ENCODE measurements at regions not wholly inside any gene's neighbourhood (a gene's known extent, or its start where the extent isn't known, plus 50 kb on each side); places are given as distances from the start of the nearest gene placed in this dataset.

GRCh38 chr20:7214081-7214740 lies 446.7 kb downstream of the BMP2 start:
- Histone ChIP-seq H3K4ac (ENCODE audit: low read depth in 1 of 2, low read length in 2 of 2) (no peak overlapping the region), H2BK120ac (ENCODE audit: low read depth, low read length) (no peak overlapping the region), H3K36me3 (ENCODE audit: control insufficient read depth in 1 of 2, insufficient read depth in 2 of 2, low read depth in 1 of 2, low read length in 2 of 2) (no peaks in the 10 kb centered on the region), H3K79me1 (replicated peaks; ENCODE audit: low read length, poor library complexity, severe bottlenecking) (no peaks in the 10 kb centered on the region), H2BK5ac (ENCODE audit: low read depth, low read length, poor library complexity, severe bottlenecking) (no peak overlapping the region), H2BK12ac (ENCODE audit: low read length in 2 of 2) (no peak overlapping the region), H3K9me3 (ENCODE audit: control insufficient read depth, low read length) (no peaks in the 10 kb centered on the region), H4K8ac (ENCODE audit: low read length) (no peak overlapping the region), H3K18ac (ENCODE audit: low read depth in 1 of 2, low read length in 2 of 2) (no peak overlapping the region), H3K14ac (ENCODE audit: low read length in 2 of 2) (no peak overlapping the region), H2AFZ (ENCODE audit: low read depth, low read length) (no peak overlapping the region), H3K4me1 (ENCODE audit: control insufficient read depth, insufficient read depth, low read depth, low read length) (no peaks in the 10 kb centered on the region), H3K23ac (ENCODE audit: low read length in 2 of 2) (no peak overlapping the region), H3K4me3 (ENCODE audit: insufficient read depth in 1 of 2, low read depth in 1 of 2, low read length in 2 of 2) (no peak overlapping the region), H3K27ac (ENCODE audit: low read length, poor library complexity, severe bottlenecking) (no peak overlapping the region), H3K4me2 (ENCODE audit: low read length, poor library complexity, severe bottlenecking) (no peak overlapping the region), H2AK5ac (ENCODE audit: low read length, severe bottlenecking) (no peak overlapping the region), H2BK15ac (ENCODE audit: low read depth, poor library complexity, severe bottlenecking) (no peak overlapping the region), H3K27me3 (ENCODE audit: control insufficient read depth in 1 of 2, insufficient read depth in 1 of 2, low read length in 2 of 2) (no peaks in the 10 kb centered on the region), H4K91ac (ENCODE audit: low read length) (no peak overlapping the region), H3K9ac (ENCODE audit: low read length) (no peak overlapping the region)
- 73% methylated on average over 2 of the region's 3 CpGs for WGBS
- DNase-seq, result no peak

GRCh38 chr20:7217606-7218005 lies 450.1 kb downstream of the BMP2 start:
- H3K18ac ChIP-seq (ENCODE audit: low read depth in 1 of 2, low read length in 2 of 2), result no peak overlapping the region
- no peak overlapping the region for H3K4me2 ChIP-seq (ENCODE audit: low read length, poor library complexity, severe bottlenecking)
- H3K79me1 ChIP-seq (replicated peaks; ENCODE audit: low read length, poor library complexity, severe bottlenecking), result no peaks in the 10 kb centered on the region
- no peak overlapping the region for H3K9ac ChIP-seq (ENCODE audit: low read length)
- no peak overlapping the region for H3K4me3 ChIP-seq (ENCODE audit: insufficient read depth in 1 of 2, low read depth in 1 of 2, low read length in 2 of 2)
- H3K14ac ChIP-seq (ENCODE audit: low read length in 2 of 2), result no peak overlapping the region
- no peak overlapping the region for H2BK5ac ChIP-seq (ENCODE audit: low read depth, low read length, poor library complexity, severe bottlenecking)
- H3K4me1 ChIP-seq (ENCODE audit: control insufficient read depth, insufficient read depth, low read depth, low read length), result no peaks in the 10 kb centered on the region
- no CpG with 5 or more reads among the region's 1 CpG for whole genome bisulfite sequencing
- no peak overlapping the region for H2AK5ac ChIP-seq (ENCODE audit: low read length, severe bottlenecking)
- no peaks in the 10 kb centered on the region for H3K27me3 ChIP-seq (ENCODE audit: control insufficient read depth in 1 of 2, insufficient read depth in 1 of 2, low read length in 2 of 2)
- no peak overlapping the region for H2AFZ ChIP-seq (ENCODE audit: low read depth, low read length)
- no peak overlapping the region for H3K23ac ChIP-seq (ENCODE audit: low read length in 2 of 2)
- no peak for DNase-seq
- H3K27ac ChIP-seq (ENCODE audit: low read length, poor library complexity, severe bottlenecking), result no peak overlapping the region
- no peak overlapping the region for H3K4ac ChIP-seq (ENCODE audit: low read depth in 1 of 2, low read length in 2 of 2)
- no peak overlapping the region for H2BK120ac ChIP-seq (ENCODE audit: low read depth, low read length)
- no peak overlapping the region for H4K91ac ChIP-seq (ENCODE audit: low read length)
- no peak overlapping the region for H2BK15ac ChIP-seq (ENCODE audit: low read depth, poor library complexity, severe bottlenecking)
- H4K8ac ChIP-seq (ENCODE audit: low read length), result no peak overlapping the region
- H2BK12ac ChIP-seq (ENCODE audit: low read length in 2 of 2), result no peak overlapping the region
- H3K36me3 ChIP-seq (ENCODE audit: control insufficient read depth in 1 of 2, insufficient read depth in 2 of 2, low read depth in 1 of 2, low read length in 2 of 2), result no peaks in the 10 kb centered on the region
- no peaks in the 10 kb centered on the region for H3K9me3 ChIP-seq (ENCODE audit: control insufficient read depth, low read length)

GRCh38 chr20:7220755-7221154 lies 453.3 kb downstream of the BMP2 start:
- no peak overlapping the region for H2BK120ac ChIP-seq (ENCODE audit: low read depth, low read length)
- H3K27ac ChIP-seq (ENCODE audit: low read length, poor library complexity, severe bottlenecking), result no peak overlapping the region
- H2BK5ac ChIP-seq (ENCODE audit: low read depth, low read length, poor library complexity, severe bottlenecking), result no peak overlapping the region
- H3K14ac ChIP-seq (ENCODE audit: low read length in 2 of 2), result no peak overlapping the region
- H3K36me3 ChIP-seq (ENCODE audit: control insufficient read depth in 1 of 2, insufficient read depth in 2 of 2, low read depth in 1 of 2, low read length in 2 of 2), result no peaks in the 10 kb centered on the region
- H2AFZ ChIP-seq (ENCODE audit: low read depth, low read length), result no peak overlapping the region
- H3K79me1 ChIP-seq (replicated peaks; ENCODE audit: low read length, poor library complexity, severe bottlenecking), result no peaks in the 10 kb centered on the region
- no peak overlapping the region for H2BK12ac ChIP-seq (ENCODE audit: low read length in 2 of 2)
- H3K4me1 ChIP-seq (ENCODE audit: control insufficient read depth, insufficient read depth, low read depth, low read length), result no peaks in the 10 kb centered on the region
- H3K23ac ChIP-seq (ENCODE audit: low read length in 2 of 2), result no peak overlapping the region
- no peak overlapping the region for H3K4me3 ChIP-seq (ENCODE audit: insufficient read depth in 1 of 2, low read depth in 1 of 2, low read length in 2 of 2)
- H3K4me2 ChIP-seq (ENCODE audit: low read length, poor library complexity, severe bottlenecking), result no peak overlapping the region
- no peak overlapping the region for H3K4ac ChIP-seq (ENCODE audit: low read depth in 1 of 2, low read length in 2 of 2)
- no peak overlapping the region for H2AK5ac ChIP-seq (ENCODE audit: low read length, severe bottlenecking)
- H3K9me3 ChIP-seq (ENCODE audit: control insufficient read depth, low read length), result peaks cover 4% of the 10 kb centered on the region
- H4K91ac ChIP-seq (ENCODE audit: low read length), result no peak overlapping the region
- WGBS, result 68% methylated on average over 1 of the region's 1 CpG
- no peaks in the 10 kb centered on the region for H3K27me3 ChIP-seq (ENCODE audit: control insufficient read depth in 1 of 2, insufficient read depth in 1 of 2, low read length in 2 of 2)
- no peak for DNase-seq
- no peak overlapping the region for H2BK15ac ChIP-seq (ENCODE audit: low read depth, poor library complexity, severe bottlenecking)
- no peak overlapping the region for H3K9ac ChIP-seq (ENCODE audit: low read length)
- no peak overlapping the region for H3K18ac ChIP-seq (ENCODE audit: low read depth in 1 of 2, low read length in 2 of 2)
- no peak overlapping the region for H4K8ac ChIP-seq (ENCODE audit: low read length)

GRCh38 chr20:7226156-7226555 lies 458.7 kb downstream of the BMP2 start:
- WGBS, result no CpG with 5 or more reads among the region's 2 CpGs
- Histone ChIP-seq H3K4me1 (ENCODE audit: control insufficient read depth, insufficient read depth, low read depth, low read length) (no peaks in the 10 kb centered on the region), H3K27ac (ENCODE audit: low read length, poor library complexity, severe bottlenecking) (no peak overlapping the region), H3K27me3 (ENCODE audit: control insufficient read depth in 1 of 2, insufficient read depth in 1 of 2, low read length in 2 of 2) (no peaks in the 10 kb centered on the region), H2BK15ac (ENCODE audit: low read depth, poor library complexity, severe bottlenecking) (no peak overlapping the region), H3K4me3 (ENCODE audit: insufficient read depth in 1 of 2, low read depth in 1 of 2, low read length in 2 of 2) (no peak overlapping the region), H3K9me3 (ENCODE audit: control insufficient read depth, low read length) (peaks cover 4% of the 10 kb centered on the region), H3K4ac (ENCODE audit: low read depth in 1 of 2, low read length in 2 of 2) (no peak overlapping the region), H2AFZ (ENCODE audit: low read depth, low read length) (no peak overlapping the region), H4K91ac (ENCODE audit: low read length) (no peak overlapping the region), H3K36me3 (ENCODE audit: control insufficient read depth in 1 of 2, insufficient read depth in 2 of 2, low read depth in 1 of 2, low read length in 2 of 2) (no peaks in the 10 kb centered on the region), H2AK5ac (ENCODE audit: low read length, severe bottlenecking) (no peak overlapping the region), H3K18ac (ENCODE audit: low read depth in 1 of 2, low read length in 2 of 2) (no peak overlapping the region), H3K14ac (ENCODE audit: low read length in 2 of 2) (no peak overlapping the region), H2BK12ac (ENCODE audit: low read length in 2 of 2) (no peak overlapping the region), H4K8ac (ENCODE audit: low read length) (no peak overlapping the region), H2BK120ac (ENCODE audit: low read depth, low read length) (no peak overlapping the region), H3K79me1 (replicated peaks; ENCODE audit: low read length, poor library complexity, severe bottlenecking) (no peaks in the 10 kb centered on the region), H3K4me2 (ENCODE audit: low read length, poor library complexity, severe bottlenecking) (no peak overlapping the region), H2BK5ac (ENCODE audit: low read depth, low read length, poor library complexity, severe bottlenecking) (no peak overlapping the region), H3K9ac (ENCODE audit: low read length) (no peak overlapping the region), H3K23ac (ENCODE audit: low read length in 2 of 2) (no peak overlapping the region)
- DNase-seq, result no peak
